ENCODE measurements at regions not wholly inside any gene's neighbourhood (a gene's known extent, or its start where the extent isn't known, plus 50 kb on each side); places are given as distances from the start of the nearest gene placed in this dataset.

DNA sequence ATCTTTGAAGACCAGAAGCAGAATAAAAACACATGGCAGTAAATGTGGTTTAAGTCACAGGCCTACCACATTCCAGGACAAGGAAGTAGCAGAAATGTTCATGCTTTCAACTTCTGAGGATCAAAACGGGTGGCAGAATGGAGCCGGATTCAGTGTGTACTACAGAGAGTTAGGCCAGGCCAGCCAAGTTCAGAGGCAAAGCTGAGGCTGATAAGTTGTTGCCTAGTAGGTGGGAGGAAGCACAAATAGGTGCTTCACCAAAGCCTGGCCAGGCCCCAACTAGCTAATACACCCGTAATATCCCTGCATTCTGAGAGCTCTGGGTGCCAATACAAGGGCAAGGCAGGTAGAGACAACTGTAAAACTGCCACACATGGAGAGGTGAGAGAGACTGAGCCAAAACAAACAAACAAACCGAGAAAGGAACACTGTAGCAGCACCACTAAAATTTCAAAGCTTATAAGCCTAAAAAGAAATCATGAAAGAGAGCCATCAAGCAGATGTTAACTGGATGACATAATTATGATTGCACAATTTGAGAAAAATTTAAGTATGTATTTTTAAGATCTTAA is 156.4 kb upstream of the CBLB start:
- Histone ChIP-seq H3K9me3 (ENCODE audit: low read depth, low read length) (no peaks in the 10 kb centered on the region), H3K4me1 (ENCODE audit: insufficient read depth, low read length) (no peaks in the 10 kb centered on the region), H3K27me3 (ENCODE audit: insufficient read depth, low read length) (no peaks in the 10 kb centered on the region), H3K4me3 (ENCODE audit: low read length) (no peak overlapping the region)

DNA sequence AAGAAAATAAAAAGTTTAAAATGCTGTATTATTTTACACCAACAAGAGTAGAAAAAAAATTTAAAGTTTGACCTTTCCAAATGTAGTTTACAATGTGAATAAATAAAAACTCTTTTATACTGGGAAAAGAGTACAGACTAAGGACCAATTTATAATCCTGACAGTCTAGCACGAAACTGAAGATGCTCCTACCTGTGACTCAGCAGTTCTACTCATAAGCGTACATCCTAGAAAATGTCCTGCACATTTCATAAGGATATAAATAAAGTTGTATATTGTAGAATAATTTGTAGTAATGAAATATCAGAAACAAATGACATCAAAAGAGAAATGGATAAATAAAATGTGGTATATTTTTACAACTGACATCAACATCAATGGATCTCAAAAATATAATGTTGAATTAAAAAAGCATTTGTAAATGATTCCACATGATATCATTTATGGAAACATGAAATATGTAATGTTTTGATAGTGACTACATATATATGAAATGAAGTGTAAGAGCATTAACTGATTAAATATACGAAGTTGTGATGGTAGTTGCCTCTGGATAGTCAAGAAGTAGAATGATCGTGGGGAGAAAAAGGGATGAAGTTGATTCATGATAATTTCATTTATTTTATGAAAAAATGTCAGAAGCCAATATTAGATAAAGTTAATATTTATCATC is 161.3 kb upstream of the CBLB start:
- Histone ChIP-seq H3K4me1 (ENCODE audit: insufficient read depth, low read length) (no peaks in the 10 kb centered on the region), H3K4me3 (ENCODE audit: low read length) (no peak overlapping the region), H3K27me3 (ENCODE audit: insufficient read depth, low read length) (no peaks in the 10 kb centered on the region), H3K9me3 (ENCODE audit: low read depth, low read length) (no peaks in the 10 kb centered on the region)

DNA sequence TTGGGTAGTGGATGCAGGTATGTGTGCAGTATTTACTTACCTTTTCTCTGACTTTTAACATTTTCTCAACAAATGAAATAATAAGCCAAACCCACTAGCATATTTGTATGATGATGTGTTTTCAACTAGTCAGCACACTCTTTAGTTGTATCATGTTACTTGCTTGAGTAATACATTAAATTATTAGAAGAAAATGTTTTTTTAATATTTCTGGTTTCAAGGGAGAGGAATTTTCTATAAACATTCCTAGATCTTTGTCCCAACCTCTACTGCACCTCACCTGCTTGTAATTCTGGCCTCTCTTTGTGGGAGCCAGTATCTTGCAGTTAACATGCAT is 161.8 kb upstream of the CBLB start:
- H3K27me3 ChIP-seq (ENCODE audit: insufficient read depth, low read length) = no peaks in the 10 kb centered on the region
- no peaks in the 10 kb centered on the region for H3K4me1 ChIP-seq (ENCODE audit: insufficient read depth, low read length)
- H3K4me3 ChIP-seq (ENCODE audit: low read length) = no peak overlapping the region
- no peaks in the 10 kb centered on the region for H3K9me3 ChIP-seq (ENCODE audit: low read depth, low read length)

DNA sequence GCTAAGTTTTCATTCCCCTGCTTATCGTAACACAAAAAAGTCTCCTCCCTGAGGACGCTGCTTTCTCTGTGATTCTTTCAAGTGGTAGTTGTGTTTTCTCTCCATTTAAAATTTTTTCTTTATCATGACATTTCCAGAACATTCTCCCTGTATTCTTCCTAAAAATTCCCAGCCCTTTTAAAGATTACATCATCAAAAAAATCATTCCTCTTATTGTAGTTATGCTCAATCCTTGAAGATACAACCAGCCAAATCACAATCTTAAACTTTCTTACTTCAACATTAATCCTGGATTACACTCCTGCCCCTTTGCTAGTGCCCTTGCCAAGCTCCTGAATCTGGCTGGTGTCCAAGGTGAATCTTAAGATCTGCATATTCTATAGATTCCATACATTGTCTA is 163.7 kb upstream of the CBLB start:
- no peaks in the 10 kb centered on the region for H3K4me1 ChIP-seq (ENCODE audit: insufficient read depth, low read length)
- no peaks in the 10 kb centered on the region for H3K9me3 ChIP-seq (ENCODE audit: low read depth, low read length)
- no peaks in the 10 kb centered on the region for H3K27me3 ChIP-seq (ENCODE audit: insufficient read depth, low read length)
- H3K4me3 ChIP-seq (ENCODE audit: low read length) = no peak overlapping the region

DNA sequence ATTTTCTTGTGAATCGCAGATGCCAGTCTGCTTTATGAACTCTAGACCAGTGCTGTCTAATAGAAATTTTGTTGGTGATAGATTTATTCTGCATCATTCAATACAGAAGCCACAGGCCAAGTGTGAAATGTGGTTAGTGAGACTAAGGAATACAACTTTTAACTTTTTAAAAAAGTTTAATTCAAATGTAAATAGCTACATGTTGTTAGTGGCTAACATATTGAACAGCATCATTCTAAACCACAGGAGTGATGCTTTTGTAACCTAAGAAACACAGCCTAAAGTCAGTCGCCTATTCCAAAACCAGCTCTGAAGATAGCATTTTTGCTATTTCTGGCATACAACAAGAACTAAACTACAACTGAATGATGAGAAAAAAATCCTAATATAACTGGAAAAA is 164.8 kb upstream of the CBLB start:
- Histone ChIP-seq H3K4me3 (ENCODE audit: low read length) (no peak overlapping the region), H3K27me3 (ENCODE audit: insufficient read depth, low read length) (no peaks in the 10 kb centered on the region), H3K4me1 (ENCODE audit: insufficient read depth, low read length) (no peaks in the 10 kb centered on the region), H3K9me3 (ENCODE audit: low read depth, low read length) (no peaks in the 10 kb centered on the region)

DNA sequence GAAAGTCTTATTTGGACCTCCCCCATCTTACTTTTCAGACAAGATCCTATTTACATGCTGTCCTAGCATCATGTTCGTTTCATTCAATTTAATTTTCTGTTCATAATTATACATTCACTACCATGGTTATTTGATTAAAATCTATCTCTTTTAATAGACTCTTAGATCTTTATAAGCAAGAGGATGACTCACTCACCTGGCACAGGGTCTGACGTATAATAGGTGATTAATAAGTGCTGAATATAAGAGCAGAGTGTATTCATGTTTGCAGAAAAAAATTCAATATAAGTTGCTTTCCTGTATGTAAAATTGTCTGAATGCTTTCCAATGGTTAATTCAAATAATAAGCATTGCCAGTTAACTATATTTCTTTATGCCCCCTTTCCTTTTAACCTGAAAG is 165.5 kb upstream of the CBLB start:
- Histone ChIP-seq H3K4me1 (ENCODE audit: insufficient read depth, low read length) (no peaks in the 10 kb centered on the region), H3K4me3 (ENCODE audit: low read length) (no peak overlapping the region), H3K9me3 (ENCODE audit: low read depth, low read length) (no peaks in the 10 kb centered on the region), H3K27me3 (ENCODE audit: insufficient read depth, low read length) (no peaks in the 10 kb centered on the region)

DNA sequence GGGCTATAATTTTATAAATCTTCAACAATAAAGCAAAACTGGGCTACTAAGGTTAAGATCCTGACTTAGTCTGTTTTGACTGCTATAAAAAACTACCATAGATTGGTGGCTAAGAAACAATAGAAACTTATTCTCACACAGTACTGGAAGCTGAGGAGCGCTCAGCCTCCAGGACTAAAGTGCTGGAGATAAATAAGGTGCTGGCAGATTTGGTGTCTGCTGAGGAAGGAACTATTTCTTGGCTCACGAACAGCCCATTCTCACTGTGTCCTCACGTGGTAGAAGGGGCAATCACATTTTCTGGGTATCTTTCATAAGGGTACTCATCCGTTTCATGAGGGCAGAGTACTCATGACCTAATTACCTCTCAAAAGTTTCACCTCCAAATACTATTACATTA is 166.8 kb upstream of the CBLB start:
- Histone ChIP-seq H3K4me1 (ENCODE audit: insufficient read depth, low read length) (no peaks in the 10 kb centered on the region), H3K27me3 (ENCODE audit: insufficient read depth, low read length) (no peaks in the 10 kb centered on the region), H3K9me3 (ENCODE audit: low read depth, low read length) (no peaks in the 10 kb centered on the region), H3K4me3 (ENCODE audit: low read length) (no peak overlapping the region)

DNA sequence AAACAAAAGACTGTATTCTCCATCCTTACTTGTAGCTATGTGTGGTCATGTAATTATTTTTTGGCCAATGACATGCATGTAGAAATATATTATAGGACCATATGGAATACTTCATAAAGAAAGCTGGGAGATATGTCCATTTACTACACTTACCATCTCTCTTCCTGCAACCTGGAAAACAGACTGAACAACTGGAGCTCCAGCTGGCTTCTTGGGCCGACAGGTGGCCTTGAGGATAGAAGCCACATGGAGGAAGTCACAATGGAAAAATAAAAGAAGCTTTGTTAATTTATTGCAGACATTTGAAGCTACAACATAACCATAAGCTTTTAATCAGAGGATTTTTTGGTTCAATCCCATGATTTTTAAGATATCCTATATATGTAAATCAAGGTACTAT is 167.9 kb upstream of the CBLB start:
- Histone ChIP-seq H3K4me1 (ENCODE audit: insufficient read depth, low read length) (no peaks in the 10 kb centered on the region), H3K4me3 (ENCODE audit: low read length) (no peak overlapping the region), H3K27me3 (ENCODE audit: insufficient read depth, low read length) (no peaks in the 10 kb centered on the region), H3K9me3 (ENCODE audit: low read depth, low read length) (no peaks in the 10 kb centered on the region)

DNA sequence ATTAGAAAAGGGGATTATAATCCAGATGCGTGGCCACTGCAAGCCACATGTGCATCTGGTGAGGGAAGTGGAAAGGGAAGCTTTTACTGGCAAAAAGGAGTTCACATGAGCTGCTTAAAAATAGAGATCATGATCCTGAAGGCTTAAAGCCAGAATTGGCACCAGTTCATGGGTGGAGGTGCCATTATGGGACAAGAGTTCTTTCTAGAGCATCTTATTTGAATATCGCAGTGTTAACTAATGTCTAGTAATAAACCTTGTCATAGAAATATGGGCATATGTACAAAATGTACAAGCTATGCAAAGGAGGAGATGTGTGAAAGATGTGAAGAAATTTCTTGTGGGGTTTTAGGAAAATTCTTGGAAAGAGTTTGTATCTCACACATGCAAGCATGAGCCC is 178.4 kb upstream of the CBLB start:
- Histone ChIP-seq H3K4me1 (ENCODE audit: insufficient read depth, low read length) (no peaks in the 10 kb centered on the region), H3K4me3 (ENCODE audit: low read length) (no peak overlapping the region), H3K27me3 (ENCODE audit: insufficient read depth, low read length) (no peaks in the 10 kb centered on the region), H3K9me3 (ENCODE audit: low read depth, low read length) (no peaks in the 10 kb centered on the region)

DNA sequence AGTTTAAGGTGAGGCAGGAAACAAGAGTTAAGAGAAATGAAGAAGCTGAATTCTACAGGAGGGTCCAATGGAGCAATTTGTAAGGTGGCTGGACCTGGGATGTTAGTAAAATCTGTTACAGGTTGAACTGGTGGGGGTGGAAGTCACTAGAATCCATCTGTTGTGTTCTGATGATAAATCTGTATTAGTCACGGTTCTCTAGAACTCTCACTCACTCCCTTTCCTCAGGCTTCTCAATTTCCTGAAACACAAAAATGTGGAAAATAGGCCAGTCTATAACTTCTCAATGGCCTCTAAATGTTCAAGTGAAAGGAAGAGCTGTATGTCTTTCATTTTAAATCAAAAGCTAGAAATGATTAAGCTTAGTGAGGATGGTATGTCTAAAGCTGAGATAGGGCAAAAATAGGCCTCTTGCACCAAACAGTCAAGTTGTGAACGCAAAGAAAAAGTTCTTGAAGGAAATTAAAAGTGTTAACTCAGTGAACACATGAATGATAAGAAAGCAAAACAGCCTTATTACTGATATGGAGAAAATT is 180.2 kb upstream of the CBLB start:
- Histone ChIP-seq H3K4me1 (ENCODE audit: insufficient read depth, low read length) (no peaks in the 10 kb centered on the region), H3K9me3 (ENCODE audit: low read depth, low read length) (no peaks in the 10 kb centered on the region), H3K4me3 (ENCODE audit: low read length) (no peak overlapping the region), H3K27me3 (ENCODE audit: insufficient read depth, low read length) (no peaks in the 10 kb centered on the region)

DNA sequence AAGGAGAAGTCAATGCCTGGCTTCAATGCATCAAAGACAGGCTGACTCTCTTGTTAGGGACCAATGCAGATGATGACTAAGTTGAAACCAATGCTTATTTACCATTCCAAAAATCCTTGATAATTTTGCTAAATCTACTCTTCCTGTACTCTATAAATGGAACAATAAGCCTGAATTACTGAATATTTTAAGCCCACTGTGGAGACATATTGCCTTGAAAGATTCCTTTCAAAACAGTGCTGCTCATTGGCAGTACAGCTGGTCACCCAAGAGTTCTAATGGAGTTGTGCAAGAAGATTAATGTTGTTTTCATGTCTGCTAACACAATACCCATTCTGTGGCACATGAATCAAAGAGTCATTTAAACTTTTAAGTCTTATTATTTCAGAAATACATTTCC is 181.0 kb upstream of the CBLB start:
- H3K9me3 ChIP-seq (ENCODE audit: low read depth, low read length) = no peaks in the 10 kb centered on the region
- H3K4me3 ChIP-seq (ENCODE audit: low read length) = no peak overlapping the region
- no peaks in the 10 kb centered on the region for H3K4me1 ChIP-seq (ENCODE audit: insufficient read depth, low read length)
- H3K27me3 ChIP-seq (ENCODE audit: insufficient read depth, low read length) = no peaks in the 10 kb centered on the region

DNA sequence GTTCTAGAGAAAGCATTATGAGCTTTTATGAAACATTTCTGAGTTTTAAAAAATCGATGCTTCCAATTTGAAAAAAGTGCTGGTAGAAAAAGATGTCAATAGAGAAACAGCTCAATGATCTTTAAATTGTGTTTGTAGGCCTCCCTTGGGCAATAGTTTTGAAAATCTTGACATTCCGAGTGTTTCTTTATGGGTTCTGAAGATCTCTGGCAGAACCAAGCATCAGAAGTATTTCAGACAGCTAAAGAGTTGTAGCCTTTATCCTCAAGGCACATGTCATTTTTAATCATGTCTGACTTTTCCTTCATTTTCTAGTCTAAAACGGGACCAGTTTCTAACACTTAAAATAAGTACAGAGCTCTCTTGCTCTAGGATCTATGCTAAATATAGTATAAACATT is 188.1 kb upstream of the CBLB start:
- Histone ChIP-seq H3K9me3 (ENCODE audit: low read depth, low read length) (no peaks in the 10 kb centered on the region), H3K4me3 (ENCODE audit: low read length) (no peak overlapping the region), H3K27me3 (ENCODE audit: insufficient read depth, low read length) (no peaks in the 10 kb centered on the region), H3K4me1 (ENCODE audit: insufficient read depth, low read length) (no peaks in the 10 kb centered on the region)

DNA sequence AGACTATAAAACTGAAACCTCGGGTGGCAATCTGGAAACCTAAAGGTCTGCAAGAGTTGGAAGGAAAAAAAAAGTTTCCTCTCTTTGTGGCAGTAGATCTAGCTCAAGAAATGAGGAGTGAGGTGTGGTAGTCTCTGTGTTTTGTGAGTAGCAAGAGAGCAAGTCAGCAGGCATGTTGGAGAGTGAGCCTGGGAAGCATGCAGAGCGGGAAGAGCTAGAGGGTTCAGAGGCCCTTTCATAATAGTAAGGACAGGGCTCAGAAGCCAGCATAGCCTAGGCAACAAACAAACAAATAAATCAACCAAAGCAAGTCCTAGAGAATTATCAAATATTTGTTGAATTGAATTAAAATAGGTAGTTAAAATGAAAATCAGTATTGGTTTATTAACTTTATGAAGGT is 189.7 kb upstream of the CBLB start:
- H3K27me3 ChIP-seq (ENCODE audit: insufficient read depth, low read length) = no peaks in the 10 kb centered on the region
- H3K4me3 ChIP-seq (ENCODE audit: low read length) = no peak overlapping the region

DNA sequence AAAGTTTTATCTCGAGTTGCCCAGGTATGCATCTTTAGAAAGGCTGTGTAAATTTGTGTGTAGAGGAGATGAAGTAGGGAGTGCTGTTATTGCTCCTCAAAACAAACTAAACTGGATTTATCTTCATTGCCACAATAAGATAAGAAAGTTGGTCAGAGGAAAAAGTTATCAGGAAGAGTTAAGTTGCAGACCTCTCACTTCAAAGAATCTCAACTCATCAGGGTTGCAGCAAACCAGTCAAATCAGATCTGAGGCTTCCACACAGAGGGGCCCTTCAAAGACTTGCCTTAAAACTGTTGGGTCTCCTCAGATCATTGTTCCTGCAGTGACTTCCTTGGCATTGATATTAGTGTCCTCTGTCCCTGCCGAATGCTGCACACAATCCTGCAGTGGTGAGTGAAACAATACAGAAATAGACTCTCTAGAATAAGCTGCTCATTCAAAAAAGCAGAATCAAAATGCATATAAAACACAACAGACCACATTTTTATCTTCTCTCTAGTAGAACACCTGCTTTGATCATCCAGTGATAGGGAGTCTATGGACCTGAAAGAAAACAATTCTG is 191.2 kb upstream of the CBLB start:
- Histone ChIP-seq H3K4me1 (ENCODE audit: insufficient read depth, low read length) (no peaks in the 10 kb centered on the region), H3K4me3 (ENCODE audit: low read length) (no peak overlapping the region), H3K27me3 (ENCODE audit: insufficient read depth, low read length) (no peaks in the 10 kb centered on the region), H3K9me3 (ENCODE audit: low read depth, low read length) (no peaks in the 10 kb centered on the region)

More for the DNA sequence above, 189.7 kb upstream of the CBLB start:
- no peaks in the 10 kb centered on the region for H3K4me1 ChIP-seq (ENCODE audit: insufficient read depth, low read length)
- H3K9me3 ChIP-seq (ENCODE audit: low read depth, low read length) = no peaks in the 10 kb centered on the region

DNA sequence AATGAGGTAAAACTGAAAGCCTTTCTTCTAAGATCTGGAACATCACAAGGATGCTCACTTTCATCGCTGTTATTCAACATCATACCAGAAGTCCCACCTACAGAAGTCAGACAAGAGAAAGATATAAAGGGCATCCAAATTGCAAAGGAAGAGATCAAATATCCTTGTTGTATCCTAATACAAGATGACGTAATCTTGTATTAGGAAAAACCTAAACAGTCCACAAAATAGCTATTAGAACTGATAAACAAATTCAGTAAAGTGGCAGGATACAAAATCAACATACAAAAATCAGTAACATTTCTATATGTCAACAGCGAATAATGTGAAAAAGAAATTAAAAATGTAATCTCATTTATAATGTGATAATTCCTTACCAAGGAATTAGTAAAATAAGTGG is 195.1 kb upstream of the CBLB start:
- Histone ChIP-seq H3K9me3 (ENCODE audit: low read depth, low read length) (no peaks in the 10 kb centered on the region), H3K4me3 (ENCODE audit: low read length) (no peak overlapping the region), H3K4me1 (ENCODE audit: insufficient read depth, low read length) (no peaks in the 10 kb centered on the region), H3K27me3 (ENCODE audit: insufficient read depth, low read length) (no peaks in the 10 kb centered on the region)

DNA sequence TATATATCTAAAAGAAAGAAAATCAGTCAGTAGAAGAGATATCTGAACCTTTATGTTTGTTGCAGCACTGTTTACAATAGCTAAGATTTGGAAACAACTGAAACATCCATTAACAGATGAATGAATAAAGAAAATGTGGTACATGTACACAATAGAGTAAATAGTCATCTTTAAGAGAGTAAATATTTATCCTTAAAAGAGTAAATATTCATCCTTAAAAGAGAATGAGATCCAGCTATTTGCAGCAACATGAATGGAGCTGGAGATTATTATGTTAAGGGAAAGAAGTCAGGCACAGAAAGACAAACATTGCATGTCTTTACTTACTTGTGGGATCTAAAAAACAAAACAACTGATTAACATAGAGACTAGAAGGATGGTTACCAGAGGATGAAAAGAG is 197.0 kb upstream of the CBLB start:
- H3K27me3 ChIP-seq (ENCODE audit: insufficient read depth, low read length) = no peaks in the 10 kb centered on the region
- no peak overlapping the region for H3K4me3 ChIP-seq (ENCODE audit: low read length)
- H3K9me3 ChIP-seq (ENCODE audit: low read depth, low read length) = no peaks in the 10 kb centered on the region
- no peaks in the 10 kb centered on the region for H3K4me1 ChIP-seq (ENCODE audit: insufficient read depth, low read length)

All from mononuclear cell (primary cell).